Sigmoid colon (tissue), 4 donors: ENCODE measurements at regions not wholly inside any gene's neighbourhood (a gene's known extent, or its start where the extent isn't known, plus 50 kb on each side); places are given as distances from the start of the nearest gene placed in this dataset.

Experiments used
- EP300 ChIP-seq, 4 donors: sonication (generic); formaldehyde crosslinking; IDR thresholded peaks; one replicate each; pipeline ENCODE4 v1.6.1; 2017; ENCODE audit warnings: antibody characterized with exemption in 4 of 4
- POLR2AphosphoS5 ChIP-seq, 4 donors: sonication (generic); formaldehyde crosslinking; IDR thresholded peaks; one replicate each; pipeline ENCODE4 v1.6.1; 2017; ENCODE audit warnings: antibody characterized with exemption in 4 of 4
- TF ChIP-seq, protein P1 (sequence below), 4 experiments: fragments of 450-650 bp in 3 of 4; fragments of 200-600 bp in 1 of 4; IDR thresholded peaks; one replicate each; pipeline ENCODE4 v1.5.1; 2016 to 2019; ENCODE audit warnings: antibody characterized with exemption in 4 of 4, mild to moderate bottlenecking in 3 of 4, moderate library complexity in 2 of 4

DNA sequence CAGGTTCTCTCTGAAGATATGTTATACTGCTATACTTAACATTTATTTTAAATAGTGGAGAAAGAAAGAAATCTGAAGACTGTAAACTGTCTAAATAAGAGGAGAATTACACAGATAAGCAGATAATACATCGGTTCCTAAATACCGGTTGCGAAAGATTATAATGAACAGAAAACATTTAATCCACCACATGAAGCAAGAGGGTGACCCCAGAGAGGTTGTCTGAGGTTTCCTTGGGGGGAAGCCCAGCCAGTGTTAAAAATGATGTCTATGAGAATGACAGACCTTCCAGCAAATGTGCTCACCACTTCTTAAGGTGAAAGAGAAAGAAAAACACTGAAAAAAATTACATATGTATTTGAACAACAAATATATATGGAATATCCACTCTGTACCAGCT is 356.4 kb upstream of the KAZN start:
- TF ChIP-seq, protein P1, sequence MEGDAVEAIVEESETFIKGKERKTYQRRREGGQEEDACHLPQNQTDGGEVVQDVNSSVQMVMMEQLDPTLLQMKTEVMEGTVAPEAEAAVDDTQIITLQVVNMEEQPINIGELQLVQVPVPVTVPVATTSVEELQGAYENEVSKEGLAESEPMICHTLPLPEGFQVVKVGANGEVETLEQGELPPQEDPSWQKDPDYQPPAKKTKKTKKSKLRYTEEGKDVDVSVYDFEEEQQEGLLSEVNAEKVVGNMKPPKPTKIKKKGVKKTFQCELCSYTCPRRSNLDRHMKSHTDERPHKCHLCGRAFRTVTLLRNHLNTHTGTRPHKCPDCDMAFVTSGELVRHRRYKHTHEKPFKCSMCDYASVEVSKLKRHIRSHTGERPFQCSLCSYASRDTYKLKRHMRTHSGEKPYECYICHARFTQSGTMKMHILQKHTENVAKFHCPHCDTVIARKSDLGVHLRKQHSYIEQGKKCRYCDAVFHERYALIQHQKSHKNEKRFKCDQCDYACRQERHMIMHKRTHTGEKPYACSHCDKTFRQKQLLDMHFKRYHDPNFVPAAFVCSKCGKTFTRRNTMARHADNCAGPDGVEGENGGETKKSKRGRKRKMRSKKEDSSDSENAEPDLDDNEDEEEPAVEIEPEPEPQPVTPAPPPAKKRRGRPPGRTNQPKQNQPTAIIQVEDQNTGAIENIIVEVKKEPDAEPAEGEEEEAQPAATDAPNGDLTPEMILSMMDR (IDR thresholded peaks at IDR 0.05) = no peak
- TF ChIP-seq POLR2AphosphoS5 (IDR thresholded peaks at IDR 0.05) (peak in 1 of 4 donors; percentile 29), EP300 (IDR thresholded peaks at IDR 0.05) (no peak)
